Prostate gland (tissue), 2 donors: ENCODE measurements at regions not wholly inside any gene's neighbourhood (a gene's known extent, or its start where the extent isn't known, plus 50 kb on each side); places are given as distances from the start of the nearest gene placed in this dataset.

Experiments
- CTCF ChIP-seq, 4 experiments: fragments of 200-600 bp in 2 of 4; fragments of 450-650 bp in 2 of 4; sonication (generic) in 2 of 4; IDR thresholded peaks; 1 replicate in 3 of 4; 2 replicates in 1 of 4; pipeline ENCODE4 v1.5.1; 2016 to 2019; ENCODE audit warnings: antibody characterized with exemption in 4 of 4, mild to moderate bottlenecking in 2 of 4, moderate library complexity in 2 of 4
- POLR2A ChIP-seq: fragments of 450-650 bp; IDR thresholded peaks from one replicate; pipeline ENCODE4 v1.6.1; 2016; ENCODE audit warnings: antibody characterized with exemption, mild to moderate bottlenecking

- TF ChIP-seq POLR2A (no peak), CTCF (IDR thresholded peaks at IDR 0.05) (no peak)
These were observed 286.8 kb downstream of the TRIB2 start for GRCh38 chr2:13003500-13003899.
